RWPE1 (cell line): ENCODE measurements at regions not wholly inside any gene's neighbourhood (a gene's known extent, or its start where the extent isn't known, plus 50 kb on each side); places are given as distances from the start of the nearest gene placed in this dataset.

Source experiments
- CTCF ChIA-PET: fragments of 350-600 bp; sonication (Branson Sonifier 250); formaldehyde crosslinking; extraction: SDS; loops from one replicate; lab custom pipeline; 2021; lab: Yijun Ruan, JAX
- POLR2A ChIA-PET: fragments of 400-600 bp; formaldehyde crosslinking; extraction: SDS; loops from one replicate; lab custom pipeline; 2020; ENCODE audit warnings: antibody characterized with exemption; ENCODE audit not compliant: low non-redundant PET; lab: Yijun Ruan, JAX
- DNase-seq: peaks from one replicate; pipeline ENCODE4 v3.0.0; 2012; ENCODE audit warnings: low spot score
- H3K27ac ChIP-seq: fragments of 450-650 bp; 2 replicates; pipeline ENCODE4 v1.5.1; 2017
- TF ChIP-seq, protein P1 (sequence below): fragments of 450-650 bp; conservative IDR thresholded peaks from 2 replicates; pipeline ENCODE4 v1.5.1; 2017; ENCODE audit warnings: low read depth, mild to moderate bottlenecking

DNA sequence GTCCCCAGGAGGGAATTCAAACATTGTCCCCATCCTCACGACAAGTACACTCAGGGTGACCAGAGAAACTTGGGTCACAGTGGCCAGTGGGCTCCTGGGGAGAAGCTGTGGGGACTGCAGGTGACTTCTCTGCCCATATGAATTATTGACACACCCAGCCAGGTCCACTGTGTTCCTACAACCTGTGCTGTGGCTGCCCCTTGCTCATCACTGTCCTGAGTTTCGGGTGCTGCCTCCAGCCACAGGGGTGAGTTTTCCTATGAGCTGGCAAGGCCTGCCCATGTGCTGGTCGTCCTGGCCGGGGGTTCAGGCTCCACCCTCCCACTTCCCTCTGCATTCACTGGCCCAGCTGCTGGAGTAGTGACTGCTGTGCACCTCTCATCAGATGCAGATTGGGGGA, 59.0 kb upstream of the RBFOX3 start:
- POLR2A ChIA-PET = no interaction called here
- CTCF ChIA-PET = interaction anchor here (0.6 kb wide), 1 partner anchor 39 kb away, joined by 4 read pairs; no protein-coding TSS in a partner anchor

DNA sequence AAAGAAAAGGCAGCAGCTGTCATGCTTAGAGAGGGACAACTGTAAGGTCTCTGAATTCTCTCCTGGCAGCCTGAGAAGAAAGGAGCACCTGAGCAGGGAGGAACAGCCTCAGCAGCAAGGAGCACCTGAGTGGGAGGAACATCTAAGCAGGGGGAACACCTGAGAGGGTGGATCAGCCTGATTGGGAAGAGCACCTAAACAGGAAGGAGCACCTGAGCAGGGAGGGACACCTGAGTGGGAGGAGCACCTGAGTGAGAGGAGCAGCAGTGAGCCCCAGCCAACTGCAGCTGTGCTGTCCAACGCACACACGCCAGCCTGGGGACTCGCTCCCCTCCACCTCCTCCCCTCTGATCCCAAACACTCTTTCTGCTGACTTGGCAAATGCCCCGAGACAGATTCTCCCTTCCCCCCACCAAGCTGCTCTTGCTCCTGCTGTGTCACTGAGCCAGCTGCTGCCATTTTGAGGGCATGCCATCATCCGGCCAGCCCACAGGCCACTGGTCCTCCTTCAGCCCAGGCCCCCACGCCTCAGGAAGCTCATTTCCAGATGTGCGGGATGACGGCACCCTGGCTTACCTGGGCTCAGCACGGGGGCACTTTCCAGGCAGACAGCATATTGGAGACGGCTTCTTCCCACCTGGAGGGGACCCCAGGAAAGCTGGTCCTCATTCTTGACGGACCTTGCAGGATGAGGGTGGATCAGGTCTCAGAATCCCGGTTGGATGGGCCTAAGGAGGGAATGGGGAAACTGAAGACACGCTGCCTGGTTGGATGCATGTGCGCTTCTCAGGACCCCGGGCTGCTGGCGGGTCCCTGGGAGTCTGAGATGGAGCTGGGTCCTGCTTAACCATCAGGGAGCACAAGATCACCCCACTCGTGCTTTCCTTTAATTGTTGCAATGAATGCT, 57.7 kb upstream of the RBFOX3 start:
- POLR2A ChIA-PET = no interaction called here
- TF ChIP-seq, protein P1, sequence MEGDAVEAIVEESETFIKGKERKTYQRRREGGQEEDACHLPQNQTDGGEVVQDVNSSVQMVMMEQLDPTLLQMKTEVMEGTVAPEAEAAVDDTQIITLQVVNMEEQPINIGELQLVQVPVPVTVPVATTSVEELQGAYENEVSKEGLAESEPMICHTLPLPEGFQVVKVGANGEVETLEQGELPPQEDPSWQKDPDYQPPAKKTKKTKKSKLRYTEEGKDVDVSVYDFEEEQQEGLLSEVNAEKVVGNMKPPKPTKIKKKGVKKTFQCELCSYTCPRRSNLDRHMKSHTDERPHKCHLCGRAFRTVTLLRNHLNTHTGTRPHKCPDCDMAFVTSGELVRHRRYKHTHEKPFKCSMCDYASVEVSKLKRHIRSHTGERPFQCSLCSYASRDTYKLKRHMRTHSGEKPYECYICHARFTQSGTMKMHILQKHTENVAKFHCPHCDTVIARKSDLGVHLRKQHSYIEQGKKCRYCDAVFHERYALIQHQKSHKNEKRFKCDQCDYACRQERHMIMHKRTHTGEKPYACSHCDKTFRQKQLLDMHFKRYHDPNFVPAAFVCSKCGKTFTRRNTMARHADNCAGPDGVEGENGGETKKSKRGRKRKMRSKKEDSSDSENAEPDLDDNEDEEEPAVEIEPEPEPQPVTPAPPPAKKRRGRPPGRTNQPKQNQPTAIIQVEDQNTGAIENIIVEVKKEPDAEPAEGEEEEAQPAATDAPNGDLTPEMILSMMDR = no peak
- H3K27ac ChIP-seq = no peak overlapping the region
- CTCF ChIA-PET = interaction anchor here (0.6 kb wide), 1 partner anchor 178 kb away, joined by 4 read pairs; no protein-coding TSS in a partner anchor
- no peak for DNase-seq

More for the DNA sequence above, 59.0 kb upstream of the RBFOX3 start:
- TF ChIP-seq, protein P1 = no peak
- H3K27ac ChIP-seq = no peak overlapping the region
- DNase-seq = no peak

DNA sequence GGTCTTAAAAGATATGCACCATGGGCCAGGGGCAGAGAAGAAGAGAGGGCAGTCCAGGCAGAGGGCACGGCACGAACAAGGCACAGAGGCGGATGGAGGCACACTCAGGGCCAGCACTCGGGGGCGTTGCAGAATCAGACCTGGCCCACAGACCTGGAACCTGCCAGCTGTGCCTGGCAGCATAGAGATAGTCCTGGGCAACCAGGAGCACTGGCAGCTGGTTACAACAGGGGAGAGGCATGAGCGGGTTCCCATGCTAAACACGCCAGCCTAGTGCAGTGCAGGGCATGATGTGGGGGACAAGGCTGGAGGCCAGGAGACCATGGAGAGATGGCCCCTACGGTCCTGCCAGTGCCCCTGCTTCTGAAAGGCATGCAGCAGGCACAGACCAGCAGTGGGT, 56.9 kb upstream of the RBFOX3 start:
- POLR2A ChIA-PET = no interaction called here
- H3K27ac ChIP-seq = no peak overlapping the region
- DNase-seq = no peak
- TF ChIP-seq, protein P1 = no peak
- CTCF ChIA-PET = no interaction called here

DNA sequence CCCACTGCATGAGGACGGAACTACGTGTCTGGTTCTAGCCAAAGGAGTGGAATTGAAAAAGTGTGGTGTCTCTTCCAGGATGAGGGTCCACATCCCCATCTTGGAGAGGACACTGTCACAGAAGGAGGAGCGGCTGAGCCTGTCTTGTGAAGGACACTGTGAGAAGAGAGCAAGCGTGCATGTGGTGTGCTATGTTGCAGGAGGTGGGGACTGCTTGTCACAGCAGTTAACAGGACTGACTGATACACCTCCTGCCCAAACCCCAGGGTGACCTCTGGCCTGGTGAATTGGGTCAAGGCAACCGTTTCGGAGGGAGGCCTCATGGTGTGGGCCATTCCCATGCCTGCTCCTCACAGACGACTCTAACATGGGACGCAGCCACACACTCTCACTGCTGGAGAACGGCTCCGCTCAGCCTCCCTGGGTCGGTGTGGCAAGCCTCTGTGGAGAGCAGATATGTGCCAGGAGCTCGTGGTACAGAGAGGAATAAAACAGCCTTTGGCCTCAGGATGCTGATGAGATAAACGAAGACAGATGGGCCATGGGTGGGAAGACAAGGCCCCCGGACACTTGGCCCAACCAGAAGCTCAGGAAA, 56.4 kb upstream of the RBFOX3 start:
- CTCF ChIA-PET = interaction anchor here (0.6 kb wide), 1 partner anchor 56 kb away, joined by 3 read pairs; no protein-coding TSS in a partner anchor
- TF ChIP-seq, protein P1 = no peak
- no peak overlapping the region for H3K27ac ChIP-seq
- POLR2A ChIA-PET = no interaction called here
- no peak for DNase-seq

DNA sequence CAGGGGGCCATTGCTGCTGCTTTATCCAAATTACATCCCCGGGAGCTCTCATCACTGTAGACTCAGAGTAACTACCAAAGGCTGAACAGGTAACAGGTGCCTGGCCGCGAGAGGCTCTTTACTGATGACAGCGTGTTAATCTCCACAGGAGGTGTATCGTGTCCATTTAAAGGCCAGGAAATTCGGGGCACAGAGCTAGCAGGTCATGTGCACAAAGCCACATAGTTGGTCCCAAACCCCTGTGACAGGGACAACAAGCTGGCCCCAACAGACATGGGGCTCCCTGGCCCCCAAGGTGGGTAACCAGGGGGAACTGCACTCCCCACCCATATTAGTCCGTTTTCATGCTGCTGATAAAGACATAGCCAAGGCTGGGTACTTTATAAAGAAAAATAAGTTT, 55.3 kb upstream of the RBFOX3 start:
- ChIA-PET POLR2A (no interaction called here), CTCF (interaction anchor here (0.7 kb wide), 2 partner anchors 105 to 578 kb away, joined by 3 to 4 read pairs; no protein-coding TSS in a partner anchor)
- TF ChIP-seq, protein P1 = no peak
- no peak for DNase-seq
- no peak overlapping the region for H3K27ac ChIP-seq

DNA sequence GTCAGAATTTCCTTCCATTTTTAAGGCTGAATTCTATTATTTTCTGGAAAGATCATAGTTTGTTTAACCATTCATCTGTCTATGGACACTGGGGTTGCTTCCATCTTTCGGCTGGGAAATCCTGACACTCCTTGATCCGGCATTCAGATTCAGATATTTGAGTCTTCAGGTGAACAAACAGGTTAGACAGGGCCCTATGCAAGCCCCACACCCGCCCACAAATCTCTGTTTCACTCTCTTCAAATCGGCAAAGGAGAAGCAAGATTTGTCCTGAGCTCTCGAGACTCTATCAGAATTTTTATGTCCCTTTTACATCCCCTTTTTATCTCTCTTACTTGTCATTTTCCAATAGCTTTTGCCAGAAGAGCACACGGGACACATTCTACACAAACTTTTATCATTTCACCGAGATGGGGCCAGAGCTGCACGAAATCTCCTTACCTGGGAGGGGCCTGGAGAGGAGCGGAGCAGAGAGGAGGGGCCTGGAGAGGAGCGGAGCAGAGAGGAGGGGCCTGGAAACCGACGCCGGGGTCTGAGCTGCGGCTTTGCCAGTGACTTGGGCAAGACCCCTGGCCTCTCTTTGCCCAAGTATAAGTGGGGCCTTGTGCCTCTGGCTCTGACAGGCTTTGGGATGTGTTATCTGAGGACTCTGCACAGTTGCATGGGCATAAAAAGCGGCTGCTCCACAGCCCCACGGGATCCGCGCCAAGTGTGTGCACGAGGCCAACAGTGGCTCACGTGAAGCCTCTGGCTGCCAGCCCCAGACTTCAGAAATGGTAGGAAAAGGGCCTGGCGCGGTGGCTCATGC, 54.3 kb upstream of the RBFOX3 start:
- DNase-seq = peak; percentile 46

More for the DNA sequence above, 54.3 kb upstream of the RBFOX3 start:
- H3K27ac ChIP-seq = no peak overlapping the region
- ChIA-PET CTCF (interaction anchor here (0.6 to 0.7 kb wide), 4 partner anchors 96 to 577 kb away, joined by 3 to 4 read pairs (median 3); no protein-coding TSS in a partner anchor), POLR2A (no interaction called here)
- TF ChIP-seq, protein P1 = no peak
